Cardiac fibroblast (primary cell): ENCODE measurements at regions not wholly inside any gene's neighbourhood (a gene's known extent, or its start where the extent isn't known, plus 50 kb on each side); places are given as distances from the start of the nearest gene placed in this dataset.
A peak's percentile ranks its signal among the peaks of the same experiment; 100 is the strongest.

Source experiments
- DNase-seq, 2 donors: peaks; one replicate each; pipeline versions ENCODE4 v3.0.0 to v3.0.0-alpha.2; 2010; ENCODE audit warnings: low read depth in 2 of 2
- H3K4me3 ChIP-seq, 2 donors: replicated peaks in 1 of 2; 1 replicate in 1 of 2; 2 replicates in 1 of 2; pipeline ENCODE4 v1.5.1; 2011; ENCODE audit warnings: low read depth in 2 of 2, low read length in 2 of 2, mild to moderate bottlenecking in 2 of 2, moderate library complexity in 1 of 2
- TF ChIP-seq, protein P1 (sequence below): IDR thresholded peaks from one replicate; pipeline ENCODE4 v1.5.1; 2011; ENCODE audit warnings: low read depth, mild to moderate bottlenecking, low read length, inconsistent platforms

DNA sequence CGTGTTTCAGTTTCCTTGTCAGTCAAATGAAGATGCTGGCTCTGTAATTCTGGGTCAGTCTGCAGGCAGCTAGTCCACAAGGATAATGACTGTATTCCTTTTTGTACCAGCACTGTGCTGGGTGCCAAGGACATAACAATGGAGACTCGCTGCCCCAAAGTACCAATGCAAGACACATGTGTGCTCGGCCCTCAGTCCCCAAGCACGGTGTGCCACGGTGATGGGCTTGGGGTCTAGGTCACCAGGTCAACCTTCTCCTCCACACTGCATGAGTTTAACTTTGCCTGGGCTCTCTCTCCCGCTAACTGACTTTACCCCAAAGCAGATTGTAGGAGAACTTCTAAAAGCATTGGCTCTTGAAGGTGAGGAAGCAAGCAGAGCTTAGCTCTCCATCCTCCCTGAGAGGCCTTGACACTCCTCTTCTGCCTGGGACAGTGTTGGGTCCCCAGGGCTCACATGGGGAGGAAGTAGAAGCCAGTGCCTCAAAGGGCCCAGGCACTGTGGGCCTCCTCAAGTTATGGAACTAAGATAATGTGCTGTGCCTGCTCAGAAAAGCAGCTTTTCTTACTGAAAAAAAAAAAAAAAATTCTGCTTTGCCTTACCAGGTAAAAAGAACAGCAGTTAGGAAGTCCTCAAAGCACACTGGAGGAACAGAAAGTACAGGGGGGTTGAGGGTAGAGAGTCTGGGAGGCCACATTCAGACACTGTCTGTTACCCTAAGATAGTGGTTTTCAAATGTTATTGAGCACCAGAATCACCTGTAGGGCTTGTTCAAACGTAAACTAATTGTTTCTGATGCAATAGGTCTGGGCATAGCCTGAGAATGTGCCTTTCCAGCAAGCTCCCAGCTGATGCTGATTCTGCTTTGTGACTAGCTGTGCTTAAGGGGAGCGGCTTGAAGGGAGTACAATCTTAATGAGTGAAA is 276.4 kb upstream of the CXCR4 start:
- H3K4me3 ChIP-seq, result no peak overlapping the region
- TF ChIP-seq, protein P1, sequence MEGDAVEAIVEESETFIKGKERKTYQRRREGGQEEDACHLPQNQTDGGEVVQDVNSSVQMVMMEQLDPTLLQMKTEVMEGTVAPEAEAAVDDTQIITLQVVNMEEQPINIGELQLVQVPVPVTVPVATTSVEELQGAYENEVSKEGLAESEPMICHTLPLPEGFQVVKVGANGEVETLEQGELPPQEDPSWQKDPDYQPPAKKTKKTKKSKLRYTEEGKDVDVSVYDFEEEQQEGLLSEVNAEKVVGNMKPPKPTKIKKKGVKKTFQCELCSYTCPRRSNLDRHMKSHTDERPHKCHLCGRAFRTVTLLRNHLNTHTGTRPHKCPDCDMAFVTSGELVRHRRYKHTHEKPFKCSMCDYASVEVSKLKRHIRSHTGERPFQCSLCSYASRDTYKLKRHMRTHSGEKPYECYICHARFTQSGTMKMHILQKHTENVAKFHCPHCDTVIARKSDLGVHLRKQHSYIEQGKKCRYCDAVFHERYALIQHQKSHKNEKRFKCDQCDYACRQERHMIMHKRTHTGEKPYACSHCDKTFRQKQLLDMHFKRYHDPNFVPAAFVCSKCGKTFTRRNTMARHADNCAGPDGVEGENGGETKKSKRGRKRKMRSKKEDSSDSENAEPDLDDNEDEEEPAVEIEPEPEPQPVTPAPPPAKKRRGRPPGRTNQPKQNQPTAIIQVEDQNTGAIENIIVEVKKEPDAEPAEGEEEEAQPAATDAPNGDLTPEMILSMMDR, result no peak
- no peak for DNase-seq

DNA sequence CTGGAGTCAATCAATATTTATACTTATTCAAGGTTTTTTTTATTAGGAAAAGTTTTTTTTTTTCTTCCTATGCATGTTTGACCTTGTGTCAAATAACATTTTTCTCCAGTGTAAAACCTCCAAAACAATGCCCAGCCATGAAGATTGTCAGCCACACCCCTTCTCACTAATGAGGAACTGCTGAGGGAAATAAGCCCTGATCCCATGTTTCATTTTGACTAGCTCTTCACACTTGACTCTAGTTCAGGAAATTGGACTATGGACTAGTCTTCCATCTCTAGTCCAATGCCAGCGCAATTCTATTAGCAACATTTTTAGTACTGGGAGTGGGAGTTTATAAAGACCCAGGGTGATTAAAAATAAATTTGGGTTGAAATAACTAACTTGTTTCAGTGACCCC is 275.6 kb upstream of the CXCR4 start:
- H3K4me3 ChIP-seq, result no peak overlapping the region
- TF ChIP-seq, protein P1, result no peak
- DNase-seq, result no peak

DNA sequence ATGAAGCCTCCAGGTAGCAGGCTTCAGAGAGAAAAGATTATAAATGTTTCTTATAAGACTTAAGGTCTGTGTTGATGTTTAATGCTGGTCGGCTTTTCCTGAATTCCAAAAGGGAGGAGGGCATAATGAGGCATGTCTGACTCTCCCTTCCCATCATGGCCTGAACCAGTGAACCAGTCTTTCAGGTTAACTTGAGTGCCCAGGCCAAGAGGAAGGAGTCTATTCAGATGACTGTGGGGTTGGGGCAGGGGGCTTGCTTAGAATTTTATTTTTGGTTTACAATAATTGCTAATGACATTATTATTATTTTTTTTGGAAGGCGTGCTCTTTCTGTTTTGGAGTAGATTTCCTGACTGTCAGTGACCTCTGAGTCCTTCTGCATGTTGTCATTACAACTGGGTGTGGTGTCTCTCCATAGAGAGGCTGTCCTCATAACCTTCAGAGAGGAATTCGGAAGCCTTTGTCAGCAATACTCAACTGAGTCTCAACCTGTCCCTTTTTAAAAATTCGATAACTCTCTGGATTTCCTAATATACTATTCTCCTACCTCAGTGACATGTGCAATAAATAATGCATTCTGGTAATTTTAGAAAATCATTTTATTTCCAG is 275.1 kb upstream of the CXCR4 start:
- no peak for DNase-seq
- H3K4me3 ChIP-seq, result no peak overlapping the region
- TF ChIP-seq, protein P1, result no peak

DNA sequence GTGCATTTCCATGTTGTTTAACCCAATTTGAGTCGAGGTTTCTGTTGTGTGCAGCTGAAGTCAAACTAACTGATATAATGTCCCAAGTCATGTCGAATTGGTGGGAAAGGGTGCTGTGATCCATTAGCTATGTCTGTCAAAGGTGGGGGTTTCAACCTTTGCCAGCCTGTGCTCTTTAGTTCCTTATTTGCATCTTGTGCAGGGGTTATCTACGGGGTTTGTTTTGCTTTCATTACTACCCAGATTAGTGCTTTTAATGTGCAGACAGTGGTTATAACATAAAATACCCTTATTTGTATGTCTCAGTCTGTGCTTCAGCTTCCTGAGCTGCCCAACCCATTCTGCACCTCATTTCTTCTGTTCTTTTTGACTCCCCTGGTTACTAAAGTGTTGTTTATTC is 271.9 kb upstream of the CXCR4 start:
- no peak overlapping the region for H3K4me3 ChIP-seq
- no peak for DNase-seq
- TF ChIP-seq, protein P1, result no peak

DNA sequence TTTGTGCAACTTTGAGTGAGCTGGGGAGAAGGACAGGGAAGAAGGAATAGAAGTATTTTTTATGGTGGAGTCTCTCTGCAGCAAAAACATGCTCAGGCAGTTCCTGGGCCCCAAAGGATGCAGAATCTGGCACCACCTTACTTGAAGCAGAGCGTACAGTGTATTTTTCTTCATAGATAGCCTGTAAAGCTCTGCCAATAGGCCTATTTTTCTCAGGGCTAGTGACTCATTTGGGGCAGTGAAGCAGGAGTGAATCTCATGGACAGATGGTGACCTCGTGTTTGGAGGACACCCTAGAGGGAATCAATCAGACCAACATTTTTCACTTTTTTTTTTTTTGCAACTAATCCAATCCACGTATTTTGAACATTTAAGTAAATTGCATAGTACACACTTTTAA is 268.1 kb upstream of the CXCR4 start:
- no peak overlapping the region for H3K4me3 ChIP-seq
- DNase-seq, result peak in 1 of 2 donors; percentile 20
- TF ChIP-seq, protein P1, result no peak

DNA sequence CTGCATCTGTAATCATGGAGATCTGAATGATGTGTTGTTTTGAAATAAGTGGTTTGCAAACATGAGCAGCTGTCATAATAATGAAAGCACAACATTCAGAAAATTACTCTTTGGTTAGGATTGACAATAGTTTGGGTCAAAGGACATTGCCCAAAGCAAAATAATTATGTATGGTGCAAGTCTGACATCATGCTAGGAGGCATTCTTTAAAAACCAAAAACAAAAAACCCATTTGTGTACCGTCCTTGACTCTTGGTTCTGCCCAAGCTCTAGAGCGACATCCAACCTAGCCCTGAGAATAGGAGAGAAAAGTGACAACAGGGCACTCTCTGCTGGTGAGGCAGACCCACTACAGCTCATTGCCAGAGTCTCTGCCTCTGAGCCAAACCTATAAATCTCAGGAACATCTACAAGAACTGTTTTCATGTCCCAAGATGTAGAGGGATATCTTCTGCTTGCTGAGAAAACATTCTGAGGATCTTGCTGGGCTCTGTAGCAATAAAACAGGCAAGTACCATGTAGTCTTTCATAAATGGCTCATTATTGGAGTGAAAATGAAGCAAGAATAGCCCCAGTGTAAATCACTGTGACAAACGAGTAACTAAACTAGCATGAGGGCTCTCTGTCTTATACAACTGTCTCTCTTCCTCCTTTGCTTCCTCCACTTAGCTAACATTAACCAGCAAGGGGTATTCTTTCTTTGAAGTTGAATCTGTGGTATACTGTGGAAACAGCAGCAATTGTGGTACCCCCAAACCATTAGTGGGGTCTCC is 266.8 kb upstream of the CXCR4 start:
- no peak overlapping the region for H3K4me3 ChIP-seq
- TF ChIP-seq, protein P1, result peak; percentile 46
- peak; percentile 35 to 40 for DNase-seq
